ENCODE measurements at regions not wholly inside any gene's neighbourhood (a gene's known extent, or its start where the extent isn't known, plus 50 kb on each side); places are given as distances from the start of the nearest gene placed in this dataset.

GRCh38 chr7:133470-133869, 58.9 kb upstream of the FAM20C start:
- intact Hi-C loops (cut with DNase I) = no loop called here
- Histone ChIP-seq H3K4me1 (ENCODE audit: control insufficient read depth in 2 of 3, insufficient read depth in 2 of 3, low read depth in 1 of 3, low read length in 3 of 3) (no peaks in the 10 kb centered on the region), H3K27me3 (ENCODE audit: control insufficient read depth, insufficient read depth, low read length) (no peaks in the 10 kb centered on the region), H3K36me3 (ENCODE audit: control insufficient read depth in 2 of 3, insufficient read depth in 3 of 3, low read length in 3 of 3) (no peaks in the 10 kb centered on the region), H3K4me3 (ENCODE audit: low read length in 3 of 3) (no peak overlapping the region), H3K9ac (ENCODE audit: low read length in 3 of 3) (no peak overlapping the region), H3K9me3 (ENCODE audit: control insufficient read depth in 2 of 3, insufficient read depth in 1 of 3, low read length in 3 of 3) (no peaks in the 10 kb centered on the region), H3K27ac (ENCODE audit: low read depth in 2 of 2, low read length in 2 of 2) (no peak overlapping the region)
- peak in 1 of 5 donors; percentile 8 for DNase-seq
- TF ChIP-seq CTCF (IDR thresholded peaks at IDR 0.05; ENCODE audit: borderline replicate concordance, extremely low read depth, insufficient read depth) = no peak
- FAIRE-seq = no peak

- H3K9ac ChIP-seq (ENCODE audit: low read length in 3 of 3) = no peak overlapping the region
- TF ChIP-seq CTCF (IDR thresholded peaks at IDR 0.05; ENCODE audit: borderline replicate concordance, extremely low read depth, insufficient read depth) = no peak
- no peak overlapping the region for H3K27ac ChIP-seq (ENCODE audit: low read depth in 2 of 2, low read length in 2 of 2)
- intact Hi-C loops (cut with DNase I) = no loop called here
- no peaks in the 10 kb centered on the region for H3K9me3 ChIP-seq (ENCODE audit: control insufficient read depth in 2 of 3, insufficient read depth in 1 of 3, low read length in 3 of 3)
- no peaks in the 10 kb centered on the region for H3K4me1 ChIP-seq (ENCODE audit: control insufficient read depth in 2 of 3, insufficient read depth in 2 of 3, low read depth in 1 of 3, low read length in 3 of 3)
- no peak overlapping the region for H3K4me3 ChIP-seq (ENCODE audit: low read length in 3 of 3)
- peak in 2 of 5 donors; percentile 7 to 53 for DNase-seq
- no peak for FAIRE-seq
- H3K27me3 ChIP-seq (ENCODE audit: control insufficient read depth, insufficient read depth, low read length) = no peaks in the 10 kb centered on the region
- H3K36me3 ChIP-seq (ENCODE audit: control insufficient read depth in 2 of 3, insufficient read depth in 3 of 3, low read length in 3 of 3) = no peaks in the 10 kb centered on the region
Observed at GRCh38 chr7:134029-134428, 58.3 kb upstream of the FAM20C start.

GRCh38 chr7:134561-135256, 57.7 kb upstream of the FAM20C start:
- Histone ChIP-seq H3K4me3 (ENCODE audit: low read length in 3 of 3) (no peak overlapping the region), H3K27ac (ENCODE audit: low read depth in 2 of 2, low read length in 2 of 2) (no peak overlapping the region), H3K36me3 (ENCODE audit: control insufficient read depth in 2 of 3, insufficient read depth in 3 of 3, low read length in 3 of 3) (no peaks in the 10 kb centered on the region), H3K9ac (ENCODE audit: low read length in 3 of 3) (no peak overlapping the region), H3K9me3 (ENCODE audit: control insufficient read depth in 2 of 3, insufficient read depth in 1 of 3, low read length in 3 of 3) (no peaks in the 10 kb centered on the region), H3K27me3 (ENCODE audit: control insufficient read depth, insufficient read depth, low read length) (no peaks in the 10 kb centered on the region), H3K4me1 (ENCODE audit: control insufficient read depth in 2 of 3, insufficient read depth in 2 of 3, low read depth in 1 of 3, low read length in 3 of 3) (no peaks in the 10 kb centered on the region)
- TF ChIP-seq CTCF (IDR thresholded peaks at IDR 0.05; ENCODE audit: borderline replicate concordance, extremely low read depth, insufficient read depth) = no peak
- intact Hi-C loops (cut with DNase I) = no loop called here
- DNase-seq (peak in 1 of 5 donors; percentile 6), FAIRE-seq (no peak)

GRCh38 chr7:135257-135653, 57.1 kb upstream of the FAM20C start:
- intact Hi-C loops (cut with DNase I) = no loop called here
- TF ChIP-seq CTCF (IDR thresholded peaks at IDR 0.05; ENCODE audit: borderline replicate concordance, extremely low read depth, insufficient read depth) = no peak
- no peak for DNase-seq
- H3K36me3 ChIP-seq (ENCODE audit: control insufficient read depth in 2 of 3, insufficient read depth in 3 of 3, low read length in 3 of 3) = no peaks in the 10 kb centered on the region
- no peak overlapping the region for H3K9ac ChIP-seq (ENCODE audit: low read length in 3 of 3)
- H3K4me1 ChIP-seq (ENCODE audit: control insufficient read depth in 2 of 3, insufficient read depth in 2 of 3, low read depth in 1 of 3, low read length in 3 of 3) = no peaks in the 10 kb centered on the region
- no peak overlapping the region for H3K27ac ChIP-seq (ENCODE audit: low read depth in 2 of 2, low read length in 2 of 2)
- no peaks in the 10 kb centered on the region for H3K9me3 ChIP-seq (ENCODE audit: control insufficient read depth in 2 of 3, insufficient read depth in 1 of 3, low read length in 3 of 3)
- H3K4me3 ChIP-seq (ENCODE audit: low read length in 3 of 3) = no peak overlapping the region
- H3K27me3 ChIP-seq (ENCODE audit: control insufficient read depth, insufficient read depth, low read length) = no peaks in the 10 kb centered on the region
- no peak for FAIRE-seq
